Thoracic aorta (tissue), 2 donors: ENCODE measurements at regions not wholly inside any gene's neighbourhood (a gene's known extent, or its start where the extent isn't known, plus 50 kb on each side); places are given as distances from the start of the nearest gene placed in this dataset.

Experiments
- ATAC-seq: fragments of 150-250 bp; one replicate; pipeline ENCODE4 v1.8.0; 2017; ENCODE audit warnings: low read depth; ENCODE audit not compliant: insufficient number of reproducible peaks, low FRiP score
- DNase-seq: peaks from one replicate; pipeline ENCODE4 v3.0.0-alpha.2; 2020; ENCODE audit warnings: low spot score
- H3K27ac ChIP-seq, 2 donors: fragments of 200-600 bp; sonication (generic); 1 replicate in 1 of 2; 2 replicates in 1 of 2; pipeline ENCODE4 v1.5.1; 2016; ENCODE audit warnings: mild to moderate bottlenecking in 2 of 2, moderate library complexity in 2 of 2
- H3K27me3 ChIP-seq: fragments of 200-600 bp; sonication (generic); replicated peaks from 2 replicates; pipeline ENCODE4 v1.6.0; 2016; ENCODE audit warnings: mild to moderate bottlenecking; ENCODE audit not compliant: insufficient read depth
- H3K36me3 ChIP-seq: fragments of 200-600 bp; sonication (generic); one replicate; pipeline ENCODE4 v1.5.1; 2016
- H3K4me1 ChIP-seq, 2 donors: fragments of 200-600 bp; sonication (generic); 1 replicate in 1 of 2; 2 replicates in 1 of 2; pipeline versions ENCODE4 v1.5.1 to v1.6.0; 2016; ENCODE audit warnings: low read depth in 2 of 2, mild to moderate bottlenecking in 1 of 2; ENCODE audit not compliant: control insufficient read depth in 1 of 2
- H3K4me3 ChIP-seq: fragments of 200-600 bp; sonication (generic); 2 replicates; pipeline ENCODE4 v1.5.1; 2016; ENCODE audit warnings: mild to moderate bottlenecking
- H3K9me3 ChIP-seq: fragments of 200-600 bp; sonication (generic); 2 replicates; pipeline ENCODE4 v1.5.1; 2016
- TF ChIP-seq, protein P1 (sequence below): fragments of 200-600 bp; sonication (generic); IDR thresholded peaks from one replicate; pipeline ENCODE4 v1.5.1; 2019; ENCODE audit warnings: antibody characterized with exemption

DNA sequence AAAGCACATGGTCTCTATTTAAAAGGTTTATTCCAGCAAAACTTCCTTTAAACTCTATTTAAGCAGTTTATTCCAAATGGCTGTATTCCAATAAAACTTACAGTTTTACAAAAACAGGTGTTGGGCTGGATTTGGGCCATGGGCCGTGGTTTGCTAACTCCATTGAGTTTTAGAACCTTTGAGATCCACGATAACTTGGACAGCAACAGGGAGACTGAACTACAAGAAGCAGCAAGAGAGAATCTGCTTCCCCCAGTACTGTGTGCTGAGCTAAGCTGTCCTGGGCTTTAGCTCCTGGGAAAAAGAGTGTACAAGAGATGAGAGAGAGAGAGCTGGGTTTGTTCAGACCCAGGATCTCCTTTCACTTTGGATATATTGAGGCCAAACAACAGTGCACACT, 204.0 kb upstream of the CELF2 start:
- TF ChIP-seq, protein P1, sequence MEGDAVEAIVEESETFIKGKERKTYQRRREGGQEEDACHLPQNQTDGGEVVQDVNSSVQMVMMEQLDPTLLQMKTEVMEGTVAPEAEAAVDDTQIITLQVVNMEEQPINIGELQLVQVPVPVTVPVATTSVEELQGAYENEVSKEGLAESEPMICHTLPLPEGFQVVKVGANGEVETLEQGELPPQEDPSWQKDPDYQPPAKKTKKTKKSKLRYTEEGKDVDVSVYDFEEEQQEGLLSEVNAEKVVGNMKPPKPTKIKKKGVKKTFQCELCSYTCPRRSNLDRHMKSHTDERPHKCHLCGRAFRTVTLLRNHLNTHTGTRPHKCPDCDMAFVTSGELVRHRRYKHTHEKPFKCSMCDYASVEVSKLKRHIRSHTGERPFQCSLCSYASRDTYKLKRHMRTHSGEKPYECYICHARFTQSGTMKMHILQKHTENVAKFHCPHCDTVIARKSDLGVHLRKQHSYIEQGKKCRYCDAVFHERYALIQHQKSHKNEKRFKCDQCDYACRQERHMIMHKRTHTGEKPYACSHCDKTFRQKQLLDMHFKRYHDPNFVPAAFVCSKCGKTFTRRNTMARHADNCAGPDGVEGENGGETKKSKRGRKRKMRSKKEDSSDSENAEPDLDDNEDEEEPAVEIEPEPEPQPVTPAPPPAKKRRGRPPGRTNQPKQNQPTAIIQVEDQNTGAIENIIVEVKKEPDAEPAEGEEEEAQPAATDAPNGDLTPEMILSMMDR: no peak
- Histone ChIP-seq H3K36me3 (no peaks in the 10 kb centered on the region), H3K4me3 (no peak overlapping the region), H3K27ac (no peak overlapping the region), H3K27me3 (no peaks in the 10 kb centered on the region), H3K9me3 (no peaks in the 10 kb centered on the region), H3K4me1 (peaks cover 0 to 30% of the 10 kb centered on the region in 2 donors)
- ATAC-seq (no peak), DNase-seq (no peak)

DNA sequence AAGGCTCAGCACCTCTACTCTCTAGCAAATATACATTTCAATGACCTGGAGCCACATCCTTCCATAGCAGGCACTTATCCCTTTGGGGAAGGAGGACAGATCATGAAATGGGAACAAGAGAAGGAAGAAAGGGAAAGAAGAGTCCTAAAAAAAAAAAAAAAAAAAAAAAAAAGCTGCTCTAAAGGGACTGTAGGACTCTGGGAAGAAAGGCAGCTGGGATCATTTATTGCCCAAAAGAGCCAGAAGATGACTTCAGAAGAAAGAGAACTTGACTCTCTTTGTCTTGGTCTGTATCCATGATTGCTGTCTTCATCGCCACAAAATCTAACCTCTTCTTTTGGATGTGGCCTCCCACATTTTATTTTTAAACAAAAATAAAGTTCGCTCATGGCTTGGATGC, 203.6 kb upstream of the CELF2 start:
- TF ChIP-seq, protein P1: no peak
- Histone ChIP-seq H3K36me3 (no peaks in the 10 kb centered on the region), H3K27ac (no peak overlapping the region), H3K27me3 (no peaks in the 10 kb centered on the region), H3K4me3 (no peak overlapping the region), H3K4me1 (peaks cover 0 to 30% of the 10 kb centered on the region in 2 donors), H3K9me3 (no peaks in the 10 kb centered on the region)
- DNase-seq (no peak), ATAC-seq (no peak)

DNA sequence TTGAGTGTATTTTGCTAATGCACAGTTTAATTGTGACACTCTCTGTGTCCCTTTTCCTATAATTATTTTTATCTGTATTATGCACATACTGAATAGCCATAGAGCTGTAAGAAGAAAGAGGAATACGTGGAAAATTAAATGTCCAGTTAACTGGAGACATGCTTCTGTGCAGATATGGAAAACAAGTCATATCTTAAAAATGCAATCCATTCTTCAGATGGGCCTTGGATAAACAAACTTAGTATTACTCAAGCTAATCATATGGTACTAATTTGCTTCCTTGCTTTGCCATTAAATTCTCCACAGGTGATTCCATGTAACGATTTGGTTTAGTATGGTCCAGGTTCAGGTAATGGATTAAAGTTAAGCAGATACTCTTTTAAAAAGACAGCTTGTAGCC, 201.2 kb upstream of the CELF2 start:
- no peak overlapping the region for H3K27ac ChIP-seq
- DNase-seq (no peak), ATAC-seq (no peak)
- H3K36me3 ChIP-seq: no peaks in the 10 kb centered on the region
- no peak overlapping the region for H3K4me3 ChIP-seq
- H3K9me3 ChIP-seq: no peaks in the 10 kb centered on the region
- TF ChIP-seq, protein P1: no peak
- H3K27me3 ChIP-seq: no peaks in the 10 kb centered on the region
- peaks cover 0 to 43% of the 10 kb centered on the region in 2 donors for H3K4me1 ChIP-seq

DNA sequence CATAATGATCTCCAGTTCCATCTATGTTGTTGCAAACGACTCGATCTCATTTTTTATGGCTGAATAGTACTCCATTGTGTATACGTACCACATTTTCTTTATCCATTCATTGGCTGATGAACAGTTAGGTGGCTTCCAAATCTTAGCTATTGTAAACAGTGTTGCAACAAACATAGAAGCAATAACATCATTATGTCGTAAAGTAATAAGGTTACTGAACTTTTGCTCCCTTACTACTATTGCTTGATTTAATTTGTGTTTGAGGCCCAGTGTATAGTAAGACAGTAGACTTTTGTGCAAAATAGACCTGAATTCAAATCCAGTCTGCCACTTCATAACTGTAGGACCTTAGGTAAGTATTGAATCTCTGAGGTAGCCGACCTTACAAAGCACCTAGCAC, 200.1 kb upstream of the CELF2 start:
- ATAC-seq: no peak
- Histone ChIP-seq H3K9me3 (no peaks in the 10 kb centered on the region), H3K36me3 (no peaks in the 10 kb centered on the region), H3K4me1 (peaks cover 9 to 55% of the 10 kb centered on the region in 2 donors), H3K4me3 (no peak overlapping the region), H3K27ac (no peak overlapping the region), H3K27me3 (no peaks in the 10 kb centered on the region)
- no peak for DNase-seq
- TF ChIP-seq, protein P1: no peak

DNA sequence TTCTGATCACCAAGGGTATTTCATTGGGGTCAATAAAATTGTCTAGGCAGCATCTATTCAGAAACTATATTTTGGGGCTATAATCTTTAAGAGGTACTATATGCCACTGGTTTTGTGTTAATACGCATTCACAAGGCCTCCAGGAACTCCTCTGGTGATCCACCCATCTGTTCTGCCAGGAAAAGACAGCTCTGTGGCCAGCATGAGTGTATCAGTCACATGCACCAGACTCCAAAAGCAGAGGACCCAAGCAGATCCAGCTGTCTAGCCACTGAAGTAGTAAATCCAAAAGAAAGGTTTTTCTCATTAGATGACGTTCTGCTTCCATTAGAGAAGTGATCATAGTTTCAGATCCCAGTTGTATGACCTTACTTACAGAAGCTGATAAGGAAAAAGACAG, 199.6 kb upstream of the CELF2 start:
- DNase-seq (no peak), ATAC-seq (no peak)
- TF ChIP-seq, protein P1: no peak
- H3K36me3 ChIP-seq: no peaks in the 10 kb centered on the region
- no peaks in the 10 kb centered on the region for H3K9me3 ChIP-seq
- peaks cover 14 to 59% of the 10 kb centered on the region in 2 donors for H3K4me1 ChIP-seq
- no peak overlapping the region for H3K4me3 ChIP-seq
- H3K27me3 ChIP-seq: no peaks in the 10 kb centered on the region
- H3K27ac ChIP-seq: no peak overlapping the region
